Gastrocnemius medialis (tissue), 4 donors: ENCODE measurements at regions not wholly inside any gene's neighbourhood (a gene's known extent, or its start where the extent isn't known, plus 50 kb on each side); places are given as distances from the start of the nearest gene placed in this dataset.

ENCODE experiments used
- ATAC-seq, 2 donors: fragments of 150-250 bp; one replicate each; pipeline ENCODE4 v1.9.1; 2016
- DNase-seq, 2 donors: peaks; one replicate each; pipeline ENCODE4 v3.0.0-alpha.2; 2019
- H3K27ac ChIP-seq, 4 donors: fragments of 200-600 bp; sonication (generic); 1 replicate in 1 of 4; 2 replicates in 3 of 4; pipeline ENCODE4 v1.5.1; 2016 to 2018; ENCODE audit warnings: mild to moderate bottlenecking in 2 of 4, moderate library complexity in 1 of 4
- H3K27me3 ChIP-seq, 3 donors: fragments of 200-600 bp; sonication (generic) in 2 of 3; 1 replicate in 1 of 3; 2 replicates in 2 of 3; pipeline versions ENCODE4 v1.5.1 to v1.6.0; 2016 to 2019; ENCODE audit warnings: mild to moderate bottlenecking in 1 of 3, moderate library complexity in 1 of 3
- H3K36me3 ChIP-seq, 2 donors: fragments of 200-600 bp; sonication (generic) in 1 of 2; one replicate each; pipeline ENCODE4 v1.5.1; 2017 to 2018
- H3K4me1 ChIP-seq, 2 donors: fragments of 200-600 bp; sonication (generic) in 1 of 2; one replicate each; pipeline ENCODE4 v1.5.1; 2016 to 2017; ENCODE audit warnings: mild to moderate bottlenecking in 2 of 2
- H3K4me3 ChIP-seq, 4 donors: fragments of 200-600 bp; sonication (generic) in 3 of 4; 1 replicate in 1 of 4; 2 replicates in 3 of 4; pipeline ENCODE4 v1.5.1; 2016 to 2019; ENCODE audit warnings: mild to moderate bottlenecking in 2 of 4
- H3K9me3 ChIP-seq, 3 donors: fragments of 200-600 bp; sonication (generic) in 2 of 3; 1 replicate in 1 of 3; 2 replicates in 2 of 3; pipeline ENCODE4 v1.5.1; 2016 to 2019
- POLR2A ChIP-seq, 2 donors: fragments of 450-650 bp; IDR thresholded peaks; one replicate each; pipeline ENCODE4 v1.6.1; 2017; ENCODE audit warnings: antibody characterized with exemption in 2 of 2, mild to moderate bottlenecking in 2 of 2, moderate library complexity in 2 of 2
- in situ Hi-C, 4 donors: fragments of 200-750 bp; cut with MboI; loops; one replicate each; pipeline versions ENCODE4 v1.15.0 to v1.8.0; 2017; ENCODE audit warnings: low sequenced_read_pairs in 4 of 4
- intact Hi-C: fragments of 100-400 bp; cut with DNase I; formaldehyde crosslinking; loops from one replicate; pipeline ENCODE4 v1.15.1; 2023; ENCODE audit warnings: low total_unique reads
- TF ChIP-seq, protein P1 (sequence below), 5 experiments: fragments of 450-650 bp in 3 of 5; fragments of 200-600 bp in 2 of 5; sonication (generic) in 2 of 5; IDR thresholded peaks in 4 of 5; conservative IDR thresholded peaks in 1 of 5; 1 replicate in 4 of 5; 2 replicates in 1 of 5; pipeline ENCODE4 v1.5.1; 2016 to 2019; ENCODE audit warnings: antibody characterized with exemption in 5 of 5, mild to moderate bottlenecking in 3 of 5, moderate library complexity in 3 of 5

DNA sequence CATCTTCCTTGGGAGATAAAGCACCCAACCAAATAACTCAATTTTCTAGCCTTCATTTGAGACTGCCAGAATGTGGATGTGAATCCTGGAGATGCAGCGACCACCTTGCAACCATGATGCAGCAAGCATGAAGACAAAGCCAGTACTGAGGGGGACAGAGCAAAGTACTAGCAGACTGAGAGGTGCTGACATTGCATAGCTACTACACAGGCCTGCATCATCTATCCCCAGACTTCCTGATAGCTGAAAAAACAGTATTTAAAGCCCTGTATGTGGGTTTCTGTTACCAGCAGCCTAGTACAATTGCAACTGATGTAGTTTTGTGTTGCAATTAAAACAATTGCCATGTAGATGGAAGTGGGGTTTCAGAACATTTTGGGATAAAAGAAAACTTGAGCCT lies 146.3 kb upstream of the VEPH1 start:
- in situ Hi-C loops = no loop called here
- H3K9me3 ChIP-seq = no peaks in the 10 kb centered on the region
- TF ChIP-seq, protein P1, sequence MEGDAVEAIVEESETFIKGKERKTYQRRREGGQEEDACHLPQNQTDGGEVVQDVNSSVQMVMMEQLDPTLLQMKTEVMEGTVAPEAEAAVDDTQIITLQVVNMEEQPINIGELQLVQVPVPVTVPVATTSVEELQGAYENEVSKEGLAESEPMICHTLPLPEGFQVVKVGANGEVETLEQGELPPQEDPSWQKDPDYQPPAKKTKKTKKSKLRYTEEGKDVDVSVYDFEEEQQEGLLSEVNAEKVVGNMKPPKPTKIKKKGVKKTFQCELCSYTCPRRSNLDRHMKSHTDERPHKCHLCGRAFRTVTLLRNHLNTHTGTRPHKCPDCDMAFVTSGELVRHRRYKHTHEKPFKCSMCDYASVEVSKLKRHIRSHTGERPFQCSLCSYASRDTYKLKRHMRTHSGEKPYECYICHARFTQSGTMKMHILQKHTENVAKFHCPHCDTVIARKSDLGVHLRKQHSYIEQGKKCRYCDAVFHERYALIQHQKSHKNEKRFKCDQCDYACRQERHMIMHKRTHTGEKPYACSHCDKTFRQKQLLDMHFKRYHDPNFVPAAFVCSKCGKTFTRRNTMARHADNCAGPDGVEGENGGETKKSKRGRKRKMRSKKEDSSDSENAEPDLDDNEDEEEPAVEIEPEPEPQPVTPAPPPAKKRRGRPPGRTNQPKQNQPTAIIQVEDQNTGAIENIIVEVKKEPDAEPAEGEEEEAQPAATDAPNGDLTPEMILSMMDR (IDR thresholded peaks at IDR 0.05 in 4 of 5, conservative IDR thresholded peaks at IDR 0.05 in 1 of 5) = no peak
- no peak for TF ChIP-seq POLR2A (IDR thresholded peaks at IDR 0.05)
- no peak overlapping the region for H3K4me3 ChIP-seq
- no peaks in the 10 kb centered on the region for H3K27me3 ChIP-seq
- peak overlapping the region in 1 of 4 donors; percentile 63 for H3K27ac ChIP-seq
- H3K4me1 ChIP-seq = no peaks in the 10 kb centered on the region
- intact Hi-C loops = no loop called here
- ATAC-seq (no peak), DNase-seq (no peak)
- no peaks in the 10 kb centered on the region for H3K36me3 ChIP-seq

DNA sequence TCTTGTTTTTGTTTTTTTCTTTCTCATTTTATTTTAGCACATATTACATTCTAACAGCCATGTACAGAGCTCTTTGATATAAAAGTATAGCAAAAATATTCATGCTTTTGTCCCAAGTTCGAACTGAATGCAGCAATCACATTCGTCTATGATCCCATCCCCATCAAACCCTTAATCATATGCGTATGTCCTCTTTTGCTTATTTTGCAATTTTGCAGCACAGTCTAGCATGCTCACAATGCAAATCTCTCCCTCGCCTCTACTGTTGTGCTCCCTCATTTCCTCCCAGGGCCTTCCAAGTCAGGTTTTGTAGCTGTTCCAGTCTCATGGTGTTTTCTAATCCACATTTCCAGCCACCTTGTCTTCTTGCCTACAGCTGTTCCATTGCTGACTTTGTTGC lies 144.6 kb upstream of the VEPH1 start:
- DNase-seq (no peak), ATAC-seq (no peak)
- H3K27ac ChIP-seq = no peak overlapping the region
- intact Hi-C loops (no loop called here), in situ Hi-C loops (no loop called here)
- H3K4me3 ChIP-seq = no peak overlapping the region
- H3K4me1 ChIP-seq = no peaks in the 10 kb centered on the region
- no peaks in the 10 kb centered on the region for H3K36me3 ChIP-seq
- H3K9me3 ChIP-seq = no peaks in the 10 kb centered on the region
- H3K27me3 ChIP-seq = no peaks in the 10 kb centered on the region
- TF ChIP-seq POLR2A (IDR thresholded peaks at IDR 0.05) = no peak
- TF ChIP-seq, protein P1 (IDR thresholded peaks at IDR 0.05 in 4 of 5, conservative IDR thresholded peaks at IDR 0.05 in 1 of 5) = no peak

DNA sequence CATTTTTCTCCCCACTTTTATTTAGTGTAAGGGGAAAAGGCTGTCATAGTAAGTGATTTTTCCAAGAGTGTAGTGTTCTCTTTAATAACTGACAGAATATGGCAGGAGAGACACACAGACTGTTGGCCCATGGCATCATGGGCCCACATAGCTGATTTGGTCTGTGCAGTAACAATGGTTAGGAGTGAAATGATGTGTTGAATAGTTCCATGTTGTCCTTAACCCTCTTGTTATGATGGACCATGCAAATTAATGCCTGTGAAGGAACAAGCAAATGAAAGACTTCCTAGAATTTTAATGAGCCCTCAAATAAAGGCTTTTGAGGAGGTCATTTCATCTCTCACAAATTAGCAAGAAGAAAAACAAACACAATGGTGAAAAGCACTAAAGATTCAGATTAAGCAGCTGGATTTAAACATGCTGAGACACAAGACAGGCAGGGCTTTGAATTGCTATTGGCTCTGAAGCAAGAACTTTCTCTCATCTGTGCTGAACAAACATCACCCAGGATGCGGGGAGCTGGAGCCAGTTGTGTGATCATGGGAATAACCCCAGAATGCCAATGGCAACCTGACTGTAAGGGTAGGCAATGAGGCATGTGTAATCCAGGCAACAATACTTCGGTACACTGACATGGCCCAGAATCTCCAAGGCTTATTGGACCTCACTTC lies 136.7 kb upstream of the VEPH1 start:
- TF ChIP-seq POLR2A (IDR thresholded peaks at IDR 0.05) = no peak
- TF ChIP-seq, protein P1 (IDR thresholded peaks at IDR 0.05 in 4 of 5, conservative IDR thresholded peaks at IDR 0.05 in 1 of 5) = no peak
- no peaks in the 10 kb centered on the region for H3K36me3 ChIP-seq
- H3K27me3 ChIP-seq = no peaks in the 10 kb centered on the region
- no peak overlapping the region for H3K27ac ChIP-seq
- H3K9me3 ChIP-seq = no peaks in the 10 kb centered on the region
- intact Hi-C loops (loop anchor here (5.0 kb wide), 1 partner anchor 512 kb away; no protein-coding TSS in a partner anchor), in situ Hi-C loops (no loop called here)
- no peak overlapping the region for H3K4me3 ChIP-seq
- no peak for DNase-seq
- no peaks in the 10 kb centered on the region for H3K4me1 ChIP-seq
- ATAC-seq = no peak

DNA sequence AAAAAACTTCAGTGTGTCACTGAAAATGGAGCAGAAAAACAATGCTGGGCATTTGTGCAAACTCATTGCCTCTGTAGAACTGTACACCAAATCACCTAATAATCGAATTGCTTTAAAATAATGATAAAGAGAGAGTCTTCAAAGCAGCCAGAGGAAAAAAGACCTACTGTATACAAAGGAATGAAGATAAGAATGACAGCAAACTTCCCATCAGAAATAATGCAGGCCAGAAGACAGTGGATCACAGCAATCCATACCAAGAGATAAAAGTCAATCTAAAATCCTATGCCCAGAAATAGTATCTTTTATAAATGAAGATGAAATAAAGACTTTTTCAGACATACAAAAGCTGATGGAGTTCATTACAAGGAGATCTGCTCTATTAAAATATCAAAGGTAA lies 134.7 kb upstream of the VEPH1 start:
- Histone ChIP-seq H3K27ac (no peak overlapping the region), H3K9me3 (no peaks in the 10 kb centered on the region), H3K27me3 (no peaks in the 10 kb centered on the region), H3K36me3 (no peaks in the 10 kb centered on the region), H3K4me1 (no peaks in the 10 kb centered on the region), H3K4me3 (no peak overlapping the region)
- DNase-seq (no peak), ATAC-seq (no peak)
- intact Hi-C loops (loop anchor here (5.0 kb wide), 1 partner anchor 514 kb away; no protein-coding TSS in a partner anchor), in situ Hi-C loops (no loop called here)
- TF ChIP-seq, protein P1 (IDR thresholded peaks at IDR 0.05 in 4 of 5, conservative IDR thresholded peaks at IDR 0.05 in 1 of 5) = no peak
- no peak for TF ChIP-seq POLR2A (IDR thresholded peaks at IDR 0.05)

DNA sequence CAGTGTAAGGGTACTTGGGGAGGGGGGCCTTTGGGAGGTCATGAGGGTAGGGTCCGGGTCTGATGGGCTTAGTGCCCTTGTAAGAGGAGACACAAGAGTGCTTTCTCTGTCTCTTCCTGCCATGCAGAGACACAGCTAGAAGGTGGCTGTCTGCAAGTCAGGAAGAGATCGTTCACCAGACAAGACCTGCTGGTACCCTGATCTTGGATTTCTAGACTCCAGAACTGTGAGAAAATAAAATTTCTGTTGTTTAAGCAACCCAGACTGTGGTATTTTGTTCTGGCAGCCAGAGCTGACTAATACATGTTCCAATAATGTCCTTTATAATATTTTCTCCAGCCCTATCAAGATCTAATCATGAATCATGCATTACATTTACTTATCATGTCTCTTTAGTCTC lies 130.0 kb upstream of the VEPH1 start:
- intact Hi-C loops = no loop called here
- H3K9me3 ChIP-seq = no peaks in the 10 kb centered on the region
- H3K27ac ChIP-seq = no peak overlapping the region
- DNase-seq = no peak
- no peak overlapping the region for H3K4me3 ChIP-seq
- no peaks in the 10 kb centered on the region for H3K27me3 ChIP-seq
- ATAC-seq = no peak
- in situ Hi-C loops = no loop called here
- no peaks in the 10 kb centered on the region for H3K4me1 ChIP-seq
- no peaks in the 10 kb centered on the region for H3K36me3 ChIP-seq
- TF ChIP-seq POLR2A (IDR thresholded peaks at IDR 0.05) = no peak
- TF ChIP-seq, protein P1 (IDR thresholded peaks at IDR 0.05 in 4 of 5, conservative IDR thresholded peaks at IDR 0.05 in 1 of 5) = no peak
